22Rv1 (cell line): ENCODE measurements at regions not wholly inside any gene's neighbourhood (a gene's known extent, or its start where the extent isn't known, plus 50 kb on each side); places are given as distances from the start of the nearest gene placed in this dataset.

Source experiments
- CTCF ChIP-seq: fragments of 450-650 bp; IDR thresholded peaks from 2 replicates; pipeline ENCODE4 v1.5.1; 2017; ENCODE audit warnings: mild to moderate bottlenecking
- ZFX ChIP-seq: fragments of 450-650 bp; IDR thresholded peaks from 2 replicates; pipeline ENCODE4 v1.6.1; 2017; ENCODE audit warnings: antibody characterized with exemption, borderline replicate concordance

GRCh38 chr2:45162711-45163110 is 153.5 kb upstream of the SIX2 start:
- TF ChIP-seq CTCF (no peak), ZFX (no peak)
